NCI-H2081 (cell line): ENCODE measurements at regions not wholly inside any gene's neighbourhood (a gene's known extent, or its start where the extent isn't known, plus 50 kb on each side); places are given as distances from the start of the nearest gene placed in this dataset.

Source experiments
- DNase-seq, 2 experiments: peaks; one replicate each; lab custom pipeline; 2025; lab: John Stamatoyannopoulos, UW

GRCh38 chr20:20881808-20882207 lies 169.4 kb upstream of the RALGAPA2 start:
- no peak for DNase-seq

- DNase-seq = no peak
These were observed 164.6 kb upstream of the RALGAPA2 start for GRCh38 chr20:20877079-20877478.

GRCh38 chr20:20875716-20876115 lies 163.3 kb upstream of the RALGAPA2 start:
- DNase-seq = no peak

GRCh38 chr20:20872428-20872827 lies 160.0 kb upstream of the RALGAPA2 start:
- DNase-seq = peak in 1 of 2 experiments; percentile 9

- DNase-seq = no peak
These were observed 156.8 kb upstream of the RALGAPA2 start for GRCh38 chr20:20869161-20869775.

- DNase-seq = peak; percentile 57 to 71
These were observed 152.1 kb upstream of the RALGAPA2 start for GRCh38 chr20:20864351-20865096.

GRCh38 chr20:20860078-20860806 lies 147.8 kb upstream of the RALGAPA2 start:
- peak; percentile 89 for DNase-seq

GRCh38 chr20:20859510-20859909 lies 147.1 kb upstream of the RALGAPA2 start:
- no peak for DNase-seq

GRCh38 chr20:20856956-20857355 lies 144.5 kb upstream of the RALGAPA2 start:
- DNase-seq = no peak

GRCh38 chr20:20856306-20856705 lies 143.9 kb upstream of the RALGAPA2 start:
- DNase-seq = no peak

- DNase-seq = no peak
These were observed 138.9 kb upstream of the RALGAPA2 start for GRCh38 chr20:20851385-20851784.

- no peak for DNase-seq
These were observed 138.0 kb upstream of the RALGAPA2 start for GRCh38 chr20:20850407-20850806.

GRCh38 chr20:20849161-20849560 lies 136.7 kb upstream of the RALGAPA2 start:
- no peak for DNase-seq

GRCh38 chr20:20847814-20848213 lies 135.4 kb upstream of the RALGAPA2 start:
- DNase-seq = no peak

GRCh38 chr20:20843982-20844381 lies 131.5 kb upstream of the RALGAPA2 start:
- DNase-seq = no peak

GRCh38 chr20:20839771-20840170 lies 127.3 kb upstream of the RALGAPA2 start:
- no peak for DNase-seq

- DNase-seq = peak; percentile 72 to 75
These were observed 125.2 kb upstream of the RALGAPA2 start for GRCh38 chr20:20837574-20838021.

- DNase-seq = no peak
These were observed 124.4 kb upstream of the RALGAPA2 start for GRCh38 chr20:20836836-20837235.

- no peak for DNase-seq
These were observed 123.5 kb upstream of the RALGAPA2 start for GRCh38 chr20:20835897-20836296.

- no peak for DNase-seq
These were observed 121.6 kb upstream of the RALGAPA2 start for GRCh38 chr20:20834008-20834407.

- no peak for DNase-seq
These were observed 120.3 kb upstream of the RALGAPA2 start for GRCh38 chr20:20832715-20833114.

GRCh38 chr20:20831794-20832193 lies 119.3 kb upstream of the RALGAPA2 start:
- no peak for DNase-seq

- no peak for DNase-seq
These were observed 117.2 kb upstream of the RALGAPA2 start for GRCh38 chr20:20829681-20830080.
